Astrocyte of the cerebellum (primary cell): ENCODE measurements at regions not wholly inside any gene's neighbourhood (a gene's known extent, or its start where the extent isn't known, plus 50 kb on each side); places are given as distances from the start of the nearest gene placed in this dataset.

Experiments used
- DNase-seq: peaks from one replicate; pipeline ENCODE4 v3.0.0-alpha.2; 2011; ENCODE audit warnings: low read depth
- H3K4me3 ChIP-seq: 2 replicates; pipeline ENCODE4 v1.5.1; 2011; ENCODE audit warnings: mild to moderate bottlenecking, low read depth, low read length, moderate library complexity
- CTCF ChIP-seq: IDR thresholded peaks from 2 replicates; pipeline ENCODE4 v1.5.1; 2012; ENCODE audit warnings: low read length, low read depth, moderate library complexity, mild to moderate bottlenecking; ENCODE audit errors: missing control alignments
- in situ Hi-C: cut with HindIII; loops from 2 replicates; pipeline ENCODE4 v1.10.0; 2017; ENCODE audit warnings: low sequenced_read_pairs

GRCh38 chr14:95392841-95393240 is 73.1 kb upstream of the CLMN start:
- in situ Hi-C loops: no loop called here
- TF ChIP-seq CTCF: no peak
- DNase-seq: no peak
- no peak overlapping the region for H3K4me3 ChIP-seq

- no peak for TF ChIP-seq CTCF
- no peak overlapping the region for H3K4me3 ChIP-seq
- in situ Hi-C loops: no loop called here
Measured at GRCh38 chr14:95391331-95391730, 71.6 kb upstream of the CLMN start.

GRCh38 chr14:95389471-95390011 is 69.8 kb upstream of the CLMN start:
- in situ Hi-C loops: no loop called here
- DNase-seq: no peak

More at GRCh38 chr14:95391331-95391730, 71.6 kb upstream of the CLMN start:
- no peak for DNase-seq

GRCh38 chr14:95388699-95389098 is 69.0 kb upstream of the CLMN start:
- TF ChIP-seq CTCF: no peak
- DNase-seq: no peak
- in situ Hi-C loops: no loop called here
- no peak overlapping the region for H3K4me3 ChIP-seq

More at GRCh38 chr14:95389471-95390011, 69.8 kb upstream of the CLMN start:
- H3K4me3 ChIP-seq: no peak overlapping the region
- TF ChIP-seq CTCF: no peak

- in situ Hi-C loops: no loop called here
- H3K4me3 ChIP-seq: no peak overlapping the region
- DNase-seq: no peak
- TF ChIP-seq CTCF: no peak
Measured at GRCh38 chr14:95387826-95388445, 68.2 kb upstream of the CLMN start.

- in situ Hi-C loops: no loop called here
Measured at GRCh38 chr14:95386536-95387095, 66.9 kb upstream of the CLMN start.

More at GRCh38 chr14:95386536-95387095, 66.9 kb upstream of the CLMN start:
- DNase-seq: no peak
- H3K4me3 ChIP-seq: no peak overlapping the region
- no peak for TF ChIP-seq CTCF
